GM18868 (cell line): ENCODE measurements at regions not wholly inside any gene's neighbourhood (a gene's known extent, or its start where the extent isn't known, plus 50 kb on each side); places are given as distances from the start of the nearest gene placed in this dataset.
A peak's percentile ranks its signal among the peaks of the same experiment; 100 is the strongest.
"Not testable (repeated sequence)": the region's sequence is repeated elsewhere in the genome, so short reads cannot be mapped to it uniquely, and the experiment has no call there.

Experiments
- ATAC-seq: cut with Tn5 transposase; IDR thresholded peaks from one replicate; pipeline ENCODE4 v1.9.1; 2021; ENCODE audit warnings: mild to moderate bottlenecking, moderate library complexity; ENCODE audit not compliant: unreplicated experiment

DNA sequence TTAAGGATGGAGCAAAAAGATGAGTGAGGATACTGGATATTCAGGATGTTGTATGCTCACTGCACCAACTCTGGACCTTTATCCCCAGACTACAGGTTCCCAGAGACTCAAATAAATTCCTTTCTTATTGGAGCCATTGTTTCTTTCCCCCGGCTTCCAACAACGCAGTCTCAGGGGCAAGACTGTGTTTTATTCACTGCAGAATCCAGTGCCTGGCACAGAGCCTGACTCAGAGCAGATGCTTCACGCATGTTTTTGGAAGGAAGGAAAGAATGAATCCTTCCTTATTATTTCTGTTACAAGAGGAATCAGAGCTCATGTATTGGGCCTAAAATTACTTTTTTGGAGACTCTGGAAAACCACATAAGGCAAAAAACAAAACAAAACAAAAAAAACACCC lies 96.0 kb upstream of the VGLL4 start:
- ATAC-seq, result no peak

- no peak for ATAC-seq
Measured at GRCh38 chr3:11739123-11739522, 95.4 kb upstream of the VGLL4 start.

DNA sequence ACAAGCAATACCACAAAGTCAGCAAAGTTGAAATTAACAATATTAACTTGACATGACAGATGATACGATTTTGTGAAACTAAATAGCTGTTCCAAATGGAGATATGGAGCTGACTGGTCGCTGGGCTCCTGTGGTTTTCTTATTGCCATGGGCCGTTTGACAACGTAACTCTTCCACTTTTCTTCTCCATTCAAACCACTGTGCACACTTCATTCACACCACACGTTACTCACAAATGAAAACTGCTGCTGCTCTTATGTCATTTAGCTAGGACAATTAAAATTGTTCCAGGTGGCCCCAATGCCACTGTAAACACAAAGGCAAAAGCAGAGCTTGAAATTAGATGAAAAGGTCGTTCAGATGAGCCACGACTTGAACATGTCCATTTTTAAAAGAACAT lies 94.0 kb upstream of the VGLL4 start:
- no peak for ATAC-seq

GRCh38 chr3:11736136-11736833 lies 92.6 kb upstream of the VGLL4 start:
- ATAC-seq, result no peak

GRCh38 chr3:11735638-11736037 lies 91.9 kb upstream of the VGLL4 start:
- ATAC-seq, result no peak

DNA sequence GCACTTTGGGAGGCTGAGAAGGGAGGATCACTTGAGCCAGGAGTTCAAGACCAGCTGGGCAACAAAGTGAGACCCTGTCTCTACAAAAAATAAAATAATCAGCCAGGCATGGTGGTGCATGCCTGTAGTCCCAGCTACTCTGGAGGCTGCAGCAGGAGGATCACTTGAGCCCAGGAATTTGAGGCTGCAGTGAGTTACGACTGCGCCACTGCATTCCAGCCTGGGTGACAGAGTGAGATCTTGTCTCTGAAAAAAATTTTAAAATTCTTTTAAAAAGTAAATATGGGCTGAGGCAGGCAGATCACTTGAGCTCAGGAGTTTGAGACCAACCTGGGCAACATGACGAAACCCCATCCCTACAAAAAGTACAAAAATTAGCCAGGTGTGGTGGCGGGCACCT lies 91.4 kb upstream of the VGLL4 start:
- ATAC-seq, result not testable (repeated sequence)

DNA sequence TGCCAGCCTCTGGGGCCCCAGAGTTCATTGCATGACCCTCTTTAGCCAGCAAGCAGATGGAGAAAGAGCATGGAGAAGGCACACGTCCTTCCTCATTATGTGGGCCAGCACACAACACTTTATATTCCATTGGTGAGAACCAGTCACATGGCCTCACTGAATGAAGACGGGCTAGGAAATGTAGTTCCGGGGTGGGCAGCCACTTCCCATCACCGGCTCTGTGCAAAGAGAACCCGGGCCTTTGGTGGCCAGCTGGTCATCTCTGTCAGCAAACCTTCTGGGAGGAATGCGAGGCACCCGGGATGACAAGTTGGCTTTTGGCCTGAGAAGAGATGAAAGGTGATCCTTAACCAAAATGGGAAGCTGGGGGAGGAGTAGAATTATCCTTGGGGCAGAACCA lies 90.2 kb upstream of the VGLL4 start:
- ATAC-seq, result no peak

GRCh38 chr3:11727207-11727606 lies 83.5 kb upstream of the VGLL4 start:
- ATAC-seq, result no peak

GRCh38 chr3:11726146-11726545 lies 82.4 kb upstream of the VGLL4 start:
- no peak for ATAC-seq

DNA sequence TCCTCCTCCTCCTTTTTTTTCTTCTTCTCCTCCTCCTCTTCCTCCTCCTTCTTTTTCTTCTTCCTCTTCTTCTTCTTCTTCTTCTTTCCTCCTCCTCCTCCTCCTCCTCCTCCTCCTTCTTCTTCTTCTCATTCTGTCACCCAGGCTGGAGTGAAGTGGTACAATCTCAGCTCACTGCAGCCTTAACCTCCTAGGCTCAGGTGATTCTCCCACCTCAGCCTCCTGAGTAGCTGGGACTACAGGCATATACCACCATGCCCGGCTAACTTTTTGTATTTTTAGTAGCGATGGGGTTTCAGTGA lies 81.6 kb upstream of the VGLL4 start:
- not testable (repeated sequence) for ATAC-seq

GRCh38 chr3:11724615-11725339 lies 81.1 kb upstream of the VGLL4 start:
- ATAC-seq, result peak; percentile 55

DNA sequence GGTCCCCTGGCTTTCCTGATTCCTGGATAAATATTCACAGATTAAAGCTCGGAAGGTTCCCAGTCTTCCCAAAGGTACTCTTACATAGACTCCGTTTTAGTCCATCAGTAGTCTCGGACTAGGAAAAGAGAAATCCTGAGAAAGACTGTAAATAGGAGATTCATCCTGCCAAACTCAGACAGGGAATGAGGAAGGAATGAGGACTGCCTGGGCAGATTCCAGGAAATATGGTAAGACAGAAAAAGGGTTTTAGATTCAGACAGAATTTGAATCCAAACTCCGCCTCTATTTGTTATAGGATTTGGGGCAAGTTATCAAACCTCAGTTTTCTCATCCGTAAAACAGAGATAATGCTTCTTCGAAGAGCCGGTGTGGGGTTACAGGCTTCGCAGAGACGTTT lies 77.8 kb upstream of the VGLL4 start:
- no peak for ATAC-seq

GRCh38 chr3:11720917-11721411 lies 77.2 kb upstream of the VGLL4 start:
- ATAC-seq, result no peak

GRCh38 chr3:11720304-11720898 lies 76.7 kb upstream of the VGLL4 start:
- peak; percentile 38 for ATAC-seq

- ATAC-seq, result peak; percentile 69
Measured at GRCh38 chr3:11719406-11720303, 75.9 kb upstream of the VGLL4 start.

DNA sequence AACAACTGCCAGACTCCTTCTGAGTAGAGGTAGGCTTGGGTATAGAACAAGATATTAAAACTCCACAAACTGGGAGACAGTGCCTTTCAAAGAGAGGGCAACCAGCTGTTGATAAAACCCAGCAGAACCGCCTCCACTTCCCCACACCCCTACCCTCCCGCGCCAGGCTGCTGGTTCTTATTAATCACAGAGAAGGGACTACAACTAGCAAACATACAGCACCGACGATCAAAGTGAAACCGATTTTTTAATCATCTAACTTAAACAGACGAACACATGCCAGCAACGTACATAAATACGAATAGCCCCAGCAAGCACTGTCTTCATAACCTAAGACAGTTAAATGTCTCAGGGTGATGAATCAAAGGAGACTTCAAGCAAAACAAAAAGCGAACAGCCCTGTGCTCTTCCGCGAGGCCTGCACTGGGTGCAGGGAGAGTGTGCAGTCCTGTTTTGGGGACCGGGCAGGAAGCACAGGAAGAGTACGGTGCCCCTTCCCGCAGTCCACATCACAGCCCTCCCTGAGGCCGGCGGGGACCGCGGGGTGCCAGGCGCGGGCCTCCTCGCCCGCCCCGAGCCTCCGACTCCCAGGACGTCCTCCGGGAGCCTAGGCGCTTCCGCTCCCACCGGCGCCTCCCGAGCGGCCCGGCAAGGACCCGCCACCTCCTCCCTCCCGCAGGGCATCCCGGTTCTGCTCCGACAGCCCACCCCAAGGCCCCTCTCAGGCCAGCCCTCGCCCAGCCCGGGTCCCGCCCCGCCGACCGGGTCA lies 75.1 kb upstream of the VGLL4 start:
- peak; percentile 22 for ATAC-seq

DNA sequence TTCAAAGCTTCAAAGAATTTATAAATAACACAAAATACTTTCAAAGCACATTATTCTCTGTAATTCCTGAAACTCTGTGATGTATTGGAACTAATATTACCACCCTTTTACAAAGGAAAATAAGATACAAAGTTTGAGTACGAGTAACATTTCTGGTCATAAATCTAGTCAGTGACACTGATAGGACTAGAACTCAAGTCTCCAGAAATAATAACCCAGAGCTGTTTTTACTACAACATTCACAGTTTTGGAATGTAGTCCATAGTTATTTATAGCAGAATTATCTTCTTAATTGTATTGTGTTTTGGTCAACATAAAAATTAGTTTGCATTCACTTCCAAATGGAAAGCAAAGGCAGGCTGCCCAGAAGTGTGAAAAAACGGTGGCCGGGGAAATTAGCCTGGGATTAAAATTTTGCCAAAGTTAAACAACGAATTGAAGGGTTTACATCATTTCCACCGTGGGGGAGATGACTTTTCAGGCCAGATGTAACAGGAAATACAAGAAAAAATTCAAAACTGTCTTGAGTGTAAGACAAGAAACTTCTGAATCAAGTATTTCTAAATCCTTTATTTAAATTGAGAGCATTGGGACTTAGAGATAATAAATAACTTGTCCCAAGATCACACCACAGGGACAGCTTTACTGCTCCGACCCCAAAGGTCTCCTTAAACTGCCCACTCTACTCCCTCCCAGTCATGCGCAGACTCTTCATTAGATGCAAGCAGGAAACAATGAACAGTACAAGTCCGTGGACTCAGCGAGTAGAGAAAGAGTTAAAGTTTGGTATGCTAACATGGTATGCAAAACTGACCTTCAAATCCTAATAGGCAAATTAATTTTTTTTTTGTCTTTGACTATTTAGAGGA lies 74.3 kb upstream of the VGLL4 start:
- peak; percentile 26 for ATAC-seq

- no peak for ATAC-seq
Measured at GRCh38 chr3:11717301-11717700, 73.6 kb upstream of the VGLL4 start.

- ATAC-seq, result no peak
Measured at GRCh38 chr3:11716573-11717290, 73.0 kb upstream of the VGLL4 start.
